ENCODE measurements at regions not wholly inside any gene's neighbourhood (a gene's known extent, or its start where the extent isn't known, plus 50 kb on each side); places are given as distances from the start of the nearest gene placed in this dataset.

- DNase-seq: no peak
Measured at GRCh38 chr6:76330031-76330430, 257.6 kb upstream of the IMPG1 start.

- no peak for DNase-seq
Measured at GRCh38 chr6:76326871-76327270, 254.4 kb upstream of the IMPG1 start.
